Parathyroid adenoma (tissue), 2 donors: ENCODE measurements at regions not wholly inside any gene's neighbourhood (a gene's known extent, or its start where the extent isn't known, plus 50 kb on each side); places are given as distances from the start of the nearest gene placed in this dataset.

Experiments
- H2AFZ ChIP-seq: fragments of 300-600 bp; sonication (generic); one replicate; pipeline ENCODE4 v1.7.0; 2017; ENCODE audit warnings: antibody characterized with exemption, mild to moderate bottlenecking
- H3K27ac ChIP-seq: fragments of 300-600 bp; sonication (generic); one replicate; pipeline ENCODE4 v1.7.0; 2017
- H3K27me3 ChIP-seq: fragments of 300-600 bp; sonication (generic); one replicate; pipeline ENCODE4 v1.7.0; 2017; ENCODE audit warnings: low read length; ENCODE audit not compliant: control insufficient read depth, insufficient read depth
- H3K36me3 ChIP-seq: fragments of 300-600 bp; sonication (generic); one replicate; pipeline ENCODE4 v1.7.0; 2017; ENCODE audit warnings: low read length; ENCODE audit not compliant: control insufficient read depth, insufficient read depth
- H3K4me1 ChIP-seq: fragments of 300-600 bp; sonication (generic); one replicate; pipeline ENCODE4 v1.7.0; 2017; ENCODE audit warnings: control low read depth
- H3K4me2 ChIP-seq: fragments of 300-600 bp; sonication (generic); one replicate; pipeline ENCODE4 v1.7.0; 2017; ENCODE audit warnings: low read length
- H3K4me3 ChIP-seq: fragments of 300-600 bp; sonication (generic); one replicate; pipeline ENCODE4 v1.7.0; 2017; ENCODE audit warnings: low read depth, low read length
- H3K79me2 ChIP-seq: fragments of 300-600 bp; sonication (generic); one replicate; pipeline ENCODE4 v1.7.0; 2017; ENCODE audit warnings: control low read depth
- H3K9ac ChIP-seq: fragments of 300-600 bp; sonication (generic); one replicate; pipeline ENCODE4 v1.7.0; 2017; ENCODE audit warnings: mild to moderate bottlenecking
- H3K9me3 ChIP-seq: fragments of 300-600 bp; sonication (generic); one replicate; pipeline ENCODE4 v1.7.0; 2017; ENCODE audit warnings: low read length; ENCODE audit not compliant: control insufficient read depth
- CTCF ChIP-seq: fragments of 300-600 bp; sonication (generic); IDR thresholded peaks from one replicate; pipeline ENCODE4 v1.7.0; 2017; ENCODE audit warnings: antibody characterized with exemption, mild to moderate bottlenecking
- donor health status: primary hyperparathyroidism.

- Histone ChIP-seq H3K27me3 (no peaks in the 10 kb centered on the region), H3K9ac (no peak overlapping the region), H2AFZ (no peak overlapping the region), H3K36me3 (no peaks in the 10 kb centered on the region), H3K4me2 (no peak overlapping the region), H3K9me3 (no peaks in the 10 kb centered on the region), H3K79me2 (no peaks in the 10 kb centered on the region), H3K4me1 (no peaks in the 10 kb centered on the region), H3K4me3 (no peak overlapping the region), H3K27ac (no peak overlapping the region)
- no peak for TF ChIP-seq CTCF
Measured at GRCh38 chr18:54702686-54703085, 111.6 kb downstream of the DYNAP start.

- H3K4me1 ChIP-seq: no peaks in the 10 kb centered on the region
Measured at GRCh38 chr18:54710074-54710899, 118.0 kb upstream of the RAB27B start.

GRCh38 chr18:54710900-54711281 lies 117.4 kb upstream of the RAB27B start:
- no peaks in the 10 kb centered on the region for H3K27me3 ChIP-seq
- H2AFZ ChIP-seq: no peak overlapping the region
- no peak overlapping the region for H3K4me2 ChIP-seq
- H3K79me2 ChIP-seq: no peaks in the 10 kb centered on the region
- H3K9ac ChIP-seq: no peak overlapping the region
- H3K27ac ChIP-seq: no peak overlapping the region
- no peak for TF ChIP-seq CTCF
- no peaks in the 10 kb centered on the region for H3K9me3 ChIP-seq
- no peaks in the 10 kb centered on the region for H3K4me1 ChIP-seq
- H3K4me3 ChIP-seq: no peak overlapping the region
- H3K36me3 ChIP-seq: no peaks in the 10 kb centered on the region

More at GRCh38 chr18:54710074-54710899, 118.0 kb upstream of the RAB27B start:
- Histone ChIP-seq H3K9me3 (no peaks in the 10 kb centered on the region), H3K4me2 (no peak overlapping the region), H3K27me3 (no peaks in the 10 kb centered on the region), H3K27ac (no peak overlapping the region), H3K79me2 (no peaks in the 10 kb centered on the region), H3K4me3 (no peak overlapping the region), H2AFZ (no peak overlapping the region), H3K36me3 (no peaks in the 10 kb centered on the region), H3K9ac (no peak overlapping the region)
- TF ChIP-seq CTCF: no peak

GRCh38 chr18:54712306-54712705 lies 116.0 kb upstream of the RAB27B start:
- H3K9ac ChIP-seq: no peak overlapping the region
- H3K79me2 ChIP-seq: no peaks in the 10 kb centered on the region
- no peaks in the 10 kb centered on the region for H3K4me1 ChIP-seq
- H3K4me2 ChIP-seq: no peak overlapping the region
- H3K36me3 ChIP-seq: no peaks in the 10 kb centered on the region
- no peak for TF ChIP-seq CTCF
- H3K4me3 ChIP-seq: no peak overlapping the region
- H2AFZ ChIP-seq: no peak overlapping the region
- H3K27ac ChIP-seq: no peak overlapping the region
- no peaks in the 10 kb centered on the region for H3K27me3 ChIP-seq
- no peaks in the 10 kb centered on the region for H3K9me3 ChIP-seq

- H2AFZ ChIP-seq: no peak overlapping the region
- H3K27me3 ChIP-seq: no peaks in the 10 kb centered on the region
- no peaks in the 10 kb centered on the region for H3K9me3 ChIP-seq
- no peak overlapping the region for H3K4me3 ChIP-seq
- H3K79me2 ChIP-seq: no peaks in the 10 kb centered on the region
- no peaks in the 10 kb centered on the region for H3K4me1 ChIP-seq
- H3K27ac ChIP-seq: no peak overlapping the region
- H3K4me2 ChIP-seq: no peak overlapping the region
- no peak overlapping the region for H3K9ac ChIP-seq
- H3K36me3 ChIP-seq: no peaks in the 10 kb centered on the region
- no peak for TF ChIP-seq CTCF
Measured at GRCh38 chr18:54712758-54713157, 115.5 kb upstream of the RAB27B start.
